Immature natural killer cell (primary cell): ENCODE measurements at regions not wholly inside any gene's neighbourhood (a gene's known extent, or its start where the extent isn't known, plus 50 kb on each side); places are given as distances from the start of the nearest gene placed in this dataset.

Source experiments
- DNase-seq, 3 donors: peaks; one replicate each; pipeline ENCODE4 v3.0.0; 2022; ENCODE audit warnings: mixed read lengths in 1 of 3
- H3K27ac Mint-ChIP-seq, 6 donors: one replicate each; pipeline ENCODE4 v1.8.0; 2020; ENCODE audit warnings: mixed read lengths in 6 of 6, mild to moderate bottlenecking in 5 of 6, inconsistent platforms in 4 of 6, moderate library complexity in 3 of 6
- H3K27me3 Mint-ChIP-seq, 3 donors: one replicate each; pipeline ENCODE4 v1.8.0; 2020 to 2021; ENCODE audit warnings: low read depth in 3 of 3, mild to moderate bottlenecking in 3 of 3, mixed read lengths in 3 of 3, moderate library complexity in 3 of 3, inconsistent platforms in 1 of 3
- H3K36me3 Mint-ChIP-seq, 3 donors: one replicate each; pipeline ENCODE4 v1.8.0; 2020; ENCODE audit warnings: mixed read lengths in 3 of 3, inconsistent platforms in 2 of 3, mild to moderate bottlenecking in 2 of 3
- H3K4me1 Mint-ChIP-seq, 2 donors: one replicate each; pipeline ENCODE4 v1.8.0; 2020; ENCODE audit warnings: inconsistent platforms in 2 of 2, mild to moderate bottlenecking in 2 of 2, mixed read lengths in 2 of 2, moderate library complexity in 1 of 2
- H3K4me3 Mint-ChIP-seq, 5 donors: one replicate each; pipeline ENCODE4 v1.8.0; 2020; ENCODE audit warnings: mild to moderate bottlenecking in 5 of 5, mixed read lengths in 5 of 5, inconsistent platforms in 3 of 5, moderate library complexity in 3 of 5
- H3K9me3 Mint-ChIP-seq, 6 donors: one replicate each; pipeline ENCODE4 v1.8.0; 2020; ENCODE audit warnings: mild to moderate bottlenecking in 6 of 6, mixed read lengths in 6 of 6, inconsistent platforms in 4 of 6, moderate library complexity in 3 of 6

- Mint-ChIP-seq H3K9me3 (peaks cover 1 to 10% (median 7%) of the 10 kb centered on the region in 6 donors), H3K4me3 (peak overlapping the region in 4 of 5 donors; percentile 13 to 41 (median 23)), H3K27me3 (no peaks in the 10 kb centered on the region), H3K4me1 (peaks cover 7 to 12% of the 10 kb centered on the region in 2 donors), H3K27ac (no peak overlapping the region), H3K36me3 (peaks cover 0 to 14% (median 4%) of the 10 kb centered on the region in 3 donors)
- DNase-seq: no peak
These were observed 158.3 kb upstream of the HDAC9 start for GRCh38 chr7:18337048-18337809.

GRCh38 chr7:18338910-18339523, 156.5 kb upstream of the HDAC9 start:
- Mint-ChIP-seq H3K27me3 (no peaks in the 10 kb centered on the region), H3K4me3 (no peak overlapping the region), H3K4me1 (peaks cover 7 to 12% of the 10 kb centered on the region in 2 donors), H3K27ac (no peak overlapping the region), H3K36me3 (peaks cover 0 to 15% (median 4%) of the 10 kb centered on the region in 3 donors), H3K9me3 (peaks cover 1 to 8% (median 7%) of the 10 kb centered on the region in 6 donors)
- DNase-seq: no peak

GRCh38 chr7:18341756-18342155, 153.8 kb upstream of the HDAC9 start:
- no peak overlapping the region for H3K27ac Mint-ChIP-seq
- peaks cover 0 to 1% (median 0%) of the 10 kb centered on the region in 3 donors for H3K27me3 Mint-ChIP-seq
- DNase-seq: no peak
- peaks cover 0 to 15% (median 4%) of the 10 kb centered on the region in 3 donors for H3K36me3 Mint-ChIP-seq
- peaks cover 7 to 12% of the 10 kb centered on the region in 2 donors for H3K4me1 Mint-ChIP-seq
- H3K9me3 Mint-ChIP-seq: peaks cover 1 to 8% (median 7%) of the 10 kb centered on the region in 6 donors
- no peak overlapping the region for H3K4me3 Mint-ChIP-seq

- peaks cover 1 to 8% (median 7%) of the 10 kb centered on the region in 6 donors for H3K9me3 Mint-ChIP-seq
- H3K4me3 Mint-ChIP-seq: no peak overlapping the region
- DNase-seq: no peak
- H3K27ac Mint-ChIP-seq: no peak overlapping the region
- H3K27me3 Mint-ChIP-seq: peaks cover 0 to 1% (median 0%) of the 10 kb centered on the region in 3 donors
- H3K4me1 Mint-ChIP-seq: peaks cover 0 to under 1% of the 10 kb centered on the region in 2 donors
- peaks cover 0 to 15% (median 4%) of the 10 kb centered on the region in 3 donors for H3K36me3 Mint-ChIP-seq
These were observed 152.5 kb upstream of the HDAC9 start for GRCh38 chr7:18343047-18343446.

GRCh38 chr7:18344536-18344935, 151.0 kb upstream of the HDAC9 start:
- no peaks in the 10 kb centered on the region for H3K4me1 Mint-ChIP-seq
- H3K36me3 Mint-ChIP-seq: peaks cover 0 to 15% (median 4%) of the 10 kb centered on the region in 3 donors
- DNase-seq: no peak
- no peak overlapping the region for H3K27ac Mint-ChIP-seq
- no peak overlapping the region for H3K4me3 Mint-ChIP-seq
- peaks cover 0 to 1% (median 0%) of the 10 kb centered on the region in 3 donors for H3K27me3 Mint-ChIP-seq
- H3K9me3 Mint-ChIP-seq: peaks cover 1 to 8% (median 7%) of the 10 kb centered on the region in 6 donors

GRCh38 chr7:18345641-18346234, 149.8 kb upstream of the HDAC9 start:
- H3K27me3 Mint-ChIP-seq: peaks cover 0 to 1% (median 0%) of the 10 kb centered on the region in 3 donors
- H3K36me3 Mint-ChIP-seq: peaks cover 0 to 15% (median 4%) of the 10 kb centered on the region in 3 donors
- H3K4me3 Mint-ChIP-seq: no peak overlapping the region
- no peak overlapping the region for H3K27ac Mint-ChIP-seq
- no peaks in the 10 kb centered on the region for H3K4me1 Mint-ChIP-seq
- peak; percentile 19 to 35 (median 32) for DNase-seq
- peaks cover 1 to 8% (median 7%) of the 10 kb centered on the region in 6 donors for H3K9me3 Mint-ChIP-seq

GRCh38 chr7:18347170-18347569, 148.4 kb upstream of the HDAC9 start:
- H3K27ac Mint-ChIP-seq: no peak overlapping the region
- peaks cover 0 to 1% (median 0%) of the 10 kb centered on the region in 3 donors for H3K36me3 Mint-ChIP-seq
- H3K4me1 Mint-ChIP-seq: no peaks in the 10 kb centered on the region
- H3K4me3 Mint-ChIP-seq: no peak overlapping the region
- no peak for DNase-seq
- H3K9me3 Mint-ChIP-seq: peaks cover 0 to under 1% (median 0%) of the 10 kb centered on the region in 6 donors
- peaks cover 0 to 1% (median 0%) of the 10 kb centered on the region in 3 donors for H3K27me3 Mint-ChIP-seq

- Mint-ChIP-seq H3K27ac (no peak overlapping the region), H3K4me1 (peaks cover 3 to 6% of the 10 kb centered on the region in 2 donors), H3K9me3 (no peaks in the 10 kb centered on the region), H3K27me3 (peaks cover 0 to under 1% (median 0%) of the 10 kb centered on the region in 3 donors), H3K36me3 (no peaks in the 10 kb centered on the region), H3K4me3 (no peak overlapping the region)
- no peak for DNase-seq
These were observed 144.9 kb upstream of the HDAC9 start for GRCh38 chr7:18350678-18351077.

GRCh38 chr7:18352339-18353255, 143.0 kb upstream of the HDAC9 start:
- DNase-seq: no peak
- peaks cover 0 to 2% (median 1%) of the 10 kb centered on the region in 3 donors for H3K27me3 Mint-ChIP-seq
- H3K4me3 Mint-ChIP-seq: no peak overlapping the region
- H3K27ac Mint-ChIP-seq: no peak overlapping the region
- H3K36me3 Mint-ChIP-seq: no peaks in the 10 kb centered on the region
- H3K4me1 Mint-ChIP-seq: peaks cover 6 to 16% of the 10 kb centered on the region in 2 donors
- H3K9me3 Mint-ChIP-seq: no peaks in the 10 kb centered on the region

GRCh38 chr7:18353339-18353738, 142.2 kb upstream of the HDAC9 start:
- DNase-seq: no peak
- H3K27me3 Mint-ChIP-seq: peaks cover 0 to 2% (median 1%) of the 10 kb centered on the region in 3 donors
- no peaks in the 10 kb centered on the region for H3K9me3 Mint-ChIP-seq
- H3K4me3 Mint-ChIP-seq: no peak overlapping the region
- H3K27ac Mint-ChIP-seq: no peak overlapping the region
- H3K36me3 Mint-ChIP-seq: no peaks in the 10 kb centered on the region
- peaks cover 6 to 16% of the 10 kb centered on the region in 2 donors for H3K4me1 Mint-ChIP-seq

GRCh38 chr7:18354108-18355085, 141.2 kb upstream of the HDAC9 start:
- H3K27me3 Mint-ChIP-seq: peaks cover 0 to 2% (median 1%) of the 10 kb centered on the region in 3 donors
- no peak for DNase-seq
- no peak overlapping the region for H3K27ac Mint-ChIP-seq
- H3K4me1 Mint-ChIP-seq: peaks cover 6 to 16% of the 10 kb centered on the region in 2 donors
- no peak overlapping the region for H3K4me3 Mint-ChIP-seq
- no peaks in the 10 kb centered on the region for H3K36me3 Mint-ChIP-seq
- H3K9me3 Mint-ChIP-seq: no peaks in the 10 kb centered on the region

GRCh38 chr7:18356191-18356645, 139.3 kb upstream of the HDAC9 start:
- Mint-ChIP-seq H3K4me3 (peak overlapping the region; percentile 64 to 87 (median 80)), H3K9me3 (no peaks in the 10 kb centered on the region), H3K27ac (peak overlapping the region in 4 of 6 donors; percentile 16 to 79 (median 40)), H3K4me1 (peaks cover 6 to 16% of the 10 kb centered on the region in 2 donors), H3K27me3 (peaks cover 0 to 2% (median 1%) of the 10 kb centered on the region in 3 donors), H3K36me3 (no peaks in the 10 kb centered on the region)
- peak; percentile 17 to 29 (median 25) for DNase-seq
